CD4-positive, alpha-beta T cell treated with Interleukin-21 for 1 hour (primary cell): ENCODE measurements at regions not wholly inside any gene's neighbourhood (a gene's known extent, or its start where the extent isn't known, plus 50 kb on each side); places are given as distances from the start of the nearest gene placed in this dataset.

Experiments
- DNase-seq: peaks from one replicate; pipeline ENCODE4 v3.0.0-alpha.2; 2020

DNA sequence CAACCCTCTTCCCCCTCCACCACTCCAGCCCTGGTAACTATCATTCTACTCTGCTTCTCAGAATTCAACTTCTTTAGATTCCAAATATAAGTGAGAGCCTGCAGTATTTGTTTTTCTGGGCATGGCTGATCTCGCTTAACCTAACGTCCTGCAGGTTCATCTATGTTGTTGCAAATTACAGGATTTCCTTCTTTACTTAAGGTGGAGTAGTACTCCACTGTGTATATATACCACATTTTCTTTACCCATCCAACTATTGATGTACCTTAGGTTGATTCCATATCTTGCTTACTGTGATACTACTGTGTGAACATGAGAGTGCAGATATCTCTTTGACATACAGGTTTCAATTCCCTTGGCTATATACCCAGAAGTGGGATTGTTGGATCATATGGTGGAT is 106.3 kb upstream of the ZNF366 start:
- no peak for DNase-seq

DNA sequence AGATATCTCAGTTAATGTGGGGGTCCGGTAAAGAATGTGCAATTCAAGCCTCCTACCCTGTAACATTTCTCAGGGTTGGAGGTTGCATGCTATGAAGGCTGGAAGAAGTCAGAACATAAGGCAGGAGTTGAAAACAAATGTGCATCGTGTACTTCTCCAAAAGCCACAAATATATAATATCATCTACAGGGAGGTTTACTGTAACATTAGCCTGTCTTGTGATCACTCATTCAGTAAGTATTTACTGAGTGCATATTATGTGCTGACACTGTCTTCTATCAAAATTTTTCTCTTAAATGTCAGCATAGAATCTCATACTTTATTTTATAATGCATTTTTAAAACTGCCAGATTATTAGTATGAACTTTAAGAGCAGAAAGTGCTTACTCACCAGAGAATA is 105.6 kb upstream of the ZNF366 start:
- no peak for DNase-seq

DNA sequence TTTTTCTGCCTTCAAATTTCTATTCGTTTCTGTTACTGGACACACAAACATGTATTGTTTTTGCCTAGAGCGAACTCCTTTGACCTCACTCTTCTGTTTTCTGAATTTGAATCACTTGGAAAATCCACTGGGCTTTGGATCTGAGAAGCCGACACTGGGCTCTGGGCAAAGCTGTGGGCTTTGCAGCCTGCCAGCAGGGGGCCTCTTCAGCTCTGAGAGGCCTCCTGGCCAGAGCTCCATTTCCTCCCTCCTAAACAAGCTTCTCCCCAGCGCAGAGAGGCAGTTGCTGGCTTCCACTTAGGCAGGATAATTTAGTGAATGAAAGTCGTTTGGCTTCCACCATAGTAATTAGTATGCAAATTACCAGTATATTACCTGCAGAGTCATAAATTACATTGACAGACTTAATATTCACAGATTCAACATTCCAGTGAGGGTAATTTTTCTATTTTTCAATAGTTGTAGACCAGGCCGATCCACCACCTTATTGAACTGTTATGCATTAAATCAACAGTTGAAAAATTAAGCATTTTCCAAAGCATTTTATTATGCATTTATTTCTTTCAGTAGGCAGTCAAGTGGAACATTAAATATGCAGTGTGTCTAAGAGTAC is 104.0 kb upstream of the ZNF366 start:
- peak; percentile 35 for DNase-seq

DNA sequence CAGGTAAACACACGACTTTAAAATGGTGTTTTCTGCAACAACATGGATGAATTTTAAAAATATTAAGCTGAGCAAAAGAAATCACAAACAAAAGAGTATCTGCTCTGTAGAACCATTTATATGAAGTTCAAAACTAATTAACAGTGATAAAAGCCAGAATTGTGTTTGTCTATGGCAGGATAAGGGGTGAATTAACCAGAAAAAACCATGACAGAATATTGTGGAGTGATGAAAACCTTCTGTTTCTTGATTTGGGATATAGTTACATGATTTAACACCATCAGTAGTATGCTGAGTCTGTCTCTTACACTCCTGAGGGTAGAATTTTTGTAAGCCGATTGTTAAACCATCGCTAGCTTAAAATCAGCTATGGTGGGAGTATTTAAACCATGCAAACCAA is 101.7 kb upstream of the ZNF366 start:
- DNase-seq, result no peak

DNA sequence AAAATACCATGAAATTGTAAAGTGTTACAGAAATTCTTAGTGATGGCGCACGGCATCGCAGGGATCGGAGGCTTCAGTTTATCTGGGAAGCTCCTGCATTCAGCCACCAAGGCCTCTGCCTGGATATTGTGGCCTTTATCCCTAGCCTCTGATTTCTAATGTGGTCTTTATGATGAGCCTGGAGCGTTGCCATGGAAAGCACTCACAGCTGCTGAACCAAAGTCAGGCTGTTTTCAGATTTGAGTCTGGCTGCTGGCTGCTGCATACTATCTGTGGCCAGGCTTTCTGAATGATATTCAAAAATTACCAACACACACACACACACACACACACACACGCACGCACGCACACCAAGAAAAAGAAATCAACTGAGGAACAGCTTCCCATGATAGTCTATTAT is 101.1 kb upstream of the ZNF366 start:
- no peak for DNase-seq

DNA sequence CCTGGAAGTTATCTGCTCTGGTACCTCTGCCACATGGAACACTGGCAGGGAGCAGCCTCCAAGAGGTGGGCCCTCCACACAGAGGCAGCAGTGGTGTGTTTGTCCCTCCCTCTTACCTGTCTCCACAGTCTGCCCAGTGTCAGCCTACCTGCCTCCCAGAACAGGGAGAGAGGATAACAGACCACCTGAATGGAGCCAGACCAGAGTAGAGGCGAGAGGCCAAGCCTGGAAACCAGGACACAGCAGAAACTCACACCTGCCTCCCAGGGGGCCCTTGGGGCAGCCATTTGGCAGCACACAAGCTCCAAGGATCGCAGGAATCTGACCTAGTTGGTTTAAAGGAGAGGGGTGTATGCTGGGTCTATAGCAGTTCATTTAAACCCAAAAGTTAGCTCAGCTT is 100.2 kb upstream of the ZNF366 start:
- no peak for DNase-seq

DNA sequence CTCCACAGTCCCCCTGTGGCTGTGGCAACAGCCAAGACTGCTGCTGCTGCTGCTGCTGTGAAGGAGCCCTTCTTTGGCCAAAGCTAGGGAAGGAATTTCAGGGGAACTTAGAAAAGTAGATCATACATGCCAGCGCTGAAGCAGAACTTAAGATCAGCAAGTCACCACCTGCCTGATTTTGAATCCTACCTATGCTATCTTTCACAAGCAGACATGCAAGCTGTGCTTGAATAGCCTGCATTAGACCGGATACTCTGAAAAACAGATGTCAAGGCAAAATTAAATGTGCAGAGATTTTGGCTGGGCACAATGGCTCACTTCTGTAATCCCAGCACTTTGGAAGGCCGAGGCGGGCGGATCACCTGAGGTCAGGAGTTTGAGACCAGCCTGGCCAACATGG is 99.3 kb upstream of the ZNF366 start:
- DNase-seq, result no peak

DNA sequence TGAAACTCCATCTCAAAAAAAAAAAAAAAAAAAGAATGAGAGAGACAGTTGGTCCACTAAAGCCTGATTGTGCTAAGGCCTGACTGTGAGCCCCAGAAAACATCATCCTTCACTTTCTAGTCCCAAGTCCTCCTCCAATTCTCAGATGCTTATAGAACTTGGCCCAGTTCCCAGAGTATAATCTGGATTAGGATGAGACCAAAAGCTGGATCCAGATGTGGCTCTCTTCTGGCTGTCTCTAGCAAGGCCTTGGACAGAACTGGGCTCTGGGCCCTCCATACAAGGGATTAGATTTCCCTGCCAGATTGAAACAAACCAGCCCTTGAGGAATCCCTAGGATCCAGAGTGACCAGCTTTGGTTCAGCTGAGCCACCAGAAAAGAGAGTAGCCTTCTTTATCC is 98.4 kb upstream of the ZNF366 start:
- no peak for DNase-seq

DNA sequence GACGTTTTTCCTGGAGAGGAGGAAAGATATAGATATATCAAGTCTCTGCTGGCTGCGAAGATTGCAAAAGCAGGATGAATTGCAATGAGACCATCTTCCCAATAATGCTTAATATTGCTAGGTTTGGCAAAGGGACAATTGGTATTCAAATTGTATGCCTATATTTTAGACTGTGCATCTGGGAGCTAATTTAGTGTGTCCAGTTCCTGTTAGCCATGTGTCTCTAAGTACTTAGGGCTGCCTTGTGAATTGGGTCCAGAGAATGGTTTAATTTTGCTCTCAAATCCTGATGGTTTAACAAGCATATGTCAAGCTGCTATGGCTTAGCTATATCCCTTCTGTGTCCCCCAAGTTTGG is 97.6 kb upstream of the ZNF366 start:
- no peak for DNase-seq

DNA sequence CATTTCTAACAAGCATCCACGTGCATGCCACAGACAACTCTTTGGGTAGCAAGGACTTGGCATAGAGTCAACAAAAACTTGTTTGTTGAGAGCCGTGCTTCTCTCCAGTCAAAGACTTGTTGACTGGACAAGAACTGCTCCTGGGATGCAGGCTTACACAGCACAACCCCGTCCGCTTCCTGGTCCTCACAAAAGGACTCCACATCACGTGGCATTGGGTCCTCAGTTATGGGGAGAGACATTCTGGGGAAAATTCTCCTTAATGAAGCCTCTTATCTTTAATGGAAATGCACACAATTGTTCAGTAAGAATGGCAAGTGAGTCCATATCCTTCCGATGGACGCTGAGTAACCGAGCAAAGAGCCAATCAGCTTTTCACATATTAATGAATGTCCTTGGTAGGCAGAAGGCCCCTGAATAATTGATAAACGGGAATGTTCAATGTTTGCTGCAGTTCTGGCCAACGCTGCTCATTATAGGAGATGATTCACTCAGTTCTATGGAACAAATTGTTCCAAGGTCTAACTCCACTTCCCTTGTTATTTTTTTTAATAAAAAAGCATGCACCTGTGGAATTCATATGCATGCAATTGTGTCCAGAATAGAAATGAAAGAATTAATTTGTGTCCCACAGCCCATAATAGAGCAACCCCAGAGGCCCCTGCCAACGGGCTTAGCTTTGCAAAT is 97.0 kb upstream of the ZNF366 start:
- no peak for DNase-seq

DNA sequence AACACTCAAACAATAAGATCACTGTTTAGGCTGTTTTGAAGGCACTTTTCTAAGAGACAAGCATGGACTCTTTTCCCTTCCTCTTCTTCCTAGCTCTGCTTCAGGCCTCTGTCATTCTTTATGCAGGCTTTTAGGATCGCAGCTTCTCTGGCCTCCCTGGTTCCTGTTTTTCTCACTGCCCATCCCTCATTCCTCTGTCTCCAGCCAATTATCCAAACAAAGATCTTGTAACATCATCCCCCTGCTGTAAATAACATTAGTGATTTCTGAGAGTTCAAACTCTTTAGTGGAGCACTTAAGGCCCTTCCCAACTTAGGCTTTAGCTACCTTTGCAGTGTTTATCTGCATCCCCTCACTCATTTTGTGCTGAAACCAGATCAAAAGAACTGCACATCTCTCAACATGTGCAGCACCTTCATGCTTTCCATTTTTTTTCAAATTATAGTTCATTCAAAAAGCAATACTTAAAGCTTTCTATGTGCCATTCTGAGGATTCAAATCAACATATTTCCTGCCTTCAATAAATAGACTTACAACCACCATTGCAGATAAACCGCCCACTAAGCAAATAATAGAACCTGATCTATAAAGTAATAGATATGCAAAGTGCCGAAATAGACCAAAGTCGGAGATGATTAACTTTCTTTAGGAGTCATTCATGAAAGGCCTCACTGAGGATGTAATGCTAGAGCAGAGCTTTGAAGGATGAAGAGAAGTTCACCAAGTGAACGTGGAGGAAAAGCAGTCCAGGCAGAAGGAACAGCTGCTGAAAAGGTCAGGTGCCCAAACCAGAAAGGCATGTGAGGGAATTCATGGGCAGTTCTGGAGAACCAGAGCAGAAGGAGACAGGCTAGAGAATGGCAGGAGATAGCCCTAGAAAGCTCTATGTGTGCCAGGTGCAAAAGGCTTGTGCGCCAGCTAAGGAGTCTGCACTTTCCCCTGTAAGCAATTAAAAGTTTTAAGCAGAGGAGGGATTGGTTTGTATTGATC is 95.8 kb upstream of the ZNF366 start:
- no peak for DNase-seq

DNA sequence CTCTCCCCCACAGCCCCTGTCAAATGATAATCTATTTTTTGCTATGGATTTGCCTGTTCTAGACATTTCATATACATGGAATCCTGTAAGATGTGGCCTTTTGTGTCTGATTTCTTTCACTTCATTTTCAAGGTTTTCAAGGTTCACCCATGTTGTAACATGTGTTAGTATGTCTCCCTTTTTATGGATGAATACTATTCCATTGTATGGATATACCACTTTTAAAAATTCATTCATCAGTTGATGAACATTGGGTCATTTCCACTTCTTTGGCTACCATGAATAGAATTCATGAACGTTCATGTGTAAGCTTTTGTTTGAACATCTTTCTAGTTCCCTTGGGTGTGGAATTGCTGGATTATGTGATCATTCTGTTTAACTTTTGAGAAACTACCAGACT is 94.7 kb upstream of the ZNF366 start:
- DNase-seq, result no peak

DNA sequence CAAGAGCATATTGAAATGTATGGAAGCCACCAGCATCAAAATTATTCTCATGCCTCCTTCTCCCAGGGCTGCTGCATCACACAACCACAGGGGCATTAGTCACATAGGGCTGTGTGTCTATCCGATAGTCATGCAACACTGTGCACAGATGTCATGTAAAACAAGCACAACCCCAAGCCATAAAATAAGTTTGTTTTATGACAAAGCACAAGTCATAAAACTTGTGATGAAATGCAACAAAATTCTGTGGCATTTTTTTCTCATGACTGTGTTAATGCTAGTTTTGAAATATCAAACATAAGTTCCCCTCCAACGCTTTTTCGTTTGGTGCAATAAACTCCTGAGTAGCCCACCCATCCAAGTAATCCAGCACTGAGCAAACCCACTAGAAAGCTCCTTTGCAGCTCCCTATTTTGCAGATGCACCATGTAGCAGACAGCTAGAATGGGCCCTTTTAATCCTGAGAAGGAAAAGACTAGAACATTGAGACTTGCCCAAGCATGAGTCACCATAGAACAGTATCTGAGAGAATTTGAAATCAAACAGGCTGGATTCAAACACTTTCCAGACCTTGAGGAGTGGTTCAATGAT is 93.3 kb upstream of the ZNF366 start:
- DNase-seq, result no peak

DNA sequence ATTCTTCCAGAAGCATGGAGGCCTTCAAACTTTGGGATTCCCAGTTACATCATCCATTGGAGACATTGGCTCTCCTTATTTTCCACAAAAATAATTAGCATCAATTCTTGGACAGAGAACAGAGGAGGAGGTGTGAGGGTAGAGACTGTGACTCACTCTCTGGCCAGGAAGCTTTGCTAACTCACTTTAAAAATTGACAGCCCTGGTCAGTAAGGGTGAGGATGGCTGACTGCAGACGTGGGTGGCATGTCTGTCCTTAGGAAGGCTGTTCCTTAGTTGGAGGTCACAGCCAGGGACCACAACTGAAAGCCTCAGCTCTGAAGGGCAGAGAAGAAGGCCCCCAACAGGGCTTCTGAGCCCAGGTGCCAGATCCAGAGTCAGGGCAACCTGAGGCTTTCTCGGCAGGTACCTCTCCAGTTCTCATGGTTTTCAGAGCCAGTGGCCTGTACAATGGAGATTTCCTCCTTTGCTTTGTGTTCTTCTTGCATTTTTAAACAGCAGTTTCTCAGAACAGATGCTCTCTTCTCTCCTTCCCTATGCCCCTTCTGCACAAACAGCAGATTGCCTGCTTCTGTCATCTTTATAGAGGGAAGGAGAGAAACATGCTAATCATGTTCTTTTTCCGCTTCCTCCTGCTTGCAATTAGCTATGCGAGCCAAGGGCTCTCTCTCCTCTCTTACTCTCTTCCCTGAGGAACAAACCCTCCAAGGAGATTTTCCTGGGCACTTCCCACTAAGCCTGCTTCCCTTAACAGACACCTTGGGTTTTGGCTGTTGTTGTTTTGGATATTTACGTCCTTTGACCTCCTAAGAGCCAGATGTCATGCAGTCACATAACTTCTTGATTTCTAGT is 92.5 kb upstream of the ZNF366 start:
- no peak for DNase-seq

DNA sequence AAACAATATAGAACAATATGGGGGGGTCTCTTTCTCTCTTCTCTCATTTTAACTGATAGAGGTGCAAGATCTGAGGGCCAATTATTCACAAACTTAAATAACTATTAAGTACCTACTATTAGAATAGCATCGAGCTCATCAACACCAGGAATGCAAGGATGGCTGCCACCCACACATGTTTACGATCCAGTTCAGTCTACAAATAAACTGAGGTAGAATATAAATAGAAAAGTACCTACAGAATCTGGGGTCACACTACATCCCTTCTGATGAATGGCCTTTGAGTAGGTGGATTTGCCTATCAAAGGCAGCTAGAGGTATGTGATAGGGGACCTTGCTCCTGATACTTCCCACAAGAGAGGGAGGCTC is 91.8 kb upstream of the ZNF366 start:
- DNase-seq, result no peak

DNA sequence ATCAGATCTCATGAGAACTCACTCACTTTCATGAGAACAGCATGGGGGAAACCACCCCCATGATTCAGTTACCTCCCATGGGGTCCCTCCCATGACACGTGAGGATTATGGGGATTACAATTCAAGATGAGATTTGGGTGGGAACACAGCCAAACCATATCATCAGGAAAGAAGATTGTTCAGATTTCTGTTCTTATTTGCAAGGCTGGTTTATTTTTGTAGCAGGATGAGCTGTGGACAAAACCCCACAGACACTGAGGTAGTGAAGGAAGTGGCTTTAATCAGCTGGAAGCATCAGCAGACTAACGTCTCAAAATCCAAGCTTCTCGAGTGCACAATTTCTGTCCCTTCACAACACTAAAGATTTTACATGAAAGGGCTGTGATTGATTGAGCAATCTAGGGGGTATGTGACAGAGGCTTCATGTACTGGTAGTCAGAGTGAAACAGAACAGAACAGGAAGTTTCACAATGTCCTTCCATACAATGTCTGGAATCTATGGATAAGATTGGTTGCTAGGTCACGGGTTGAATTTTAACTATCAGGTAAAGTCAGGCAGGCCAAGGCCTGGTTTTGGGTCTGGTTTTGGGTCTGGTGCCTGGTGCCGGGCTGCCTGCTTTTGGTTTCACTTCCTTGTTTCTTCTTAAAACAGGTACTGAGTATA is 91.3 kb upstream of the ZNF366 start:
- DNase-seq, result peak; percentile 14

DNA sequence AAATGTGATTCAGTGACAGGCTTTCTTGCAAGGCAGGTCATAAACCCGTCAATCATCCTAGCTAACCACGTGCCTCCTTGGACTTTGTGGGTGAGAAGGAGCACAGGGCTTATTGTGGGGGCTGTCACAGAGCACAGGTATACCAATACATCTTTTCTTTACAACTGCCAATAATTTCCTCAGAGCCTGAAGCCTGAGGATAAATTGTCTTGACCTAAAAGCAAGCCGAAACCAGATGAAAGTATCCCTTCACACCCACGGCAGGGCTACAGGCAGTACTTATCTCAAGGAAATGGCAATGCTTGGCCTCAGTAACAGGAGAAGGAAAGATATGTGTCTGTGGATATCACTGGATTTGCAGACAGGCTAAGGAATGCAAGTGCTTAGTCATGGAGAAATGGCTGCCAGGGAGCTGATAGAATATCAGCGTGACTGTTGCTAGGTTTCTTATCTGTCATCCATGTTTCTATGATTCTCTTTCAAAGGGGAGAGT is 90.3 kb upstream of the ZNF366 start:
- no peak for DNase-seq

DNA sequence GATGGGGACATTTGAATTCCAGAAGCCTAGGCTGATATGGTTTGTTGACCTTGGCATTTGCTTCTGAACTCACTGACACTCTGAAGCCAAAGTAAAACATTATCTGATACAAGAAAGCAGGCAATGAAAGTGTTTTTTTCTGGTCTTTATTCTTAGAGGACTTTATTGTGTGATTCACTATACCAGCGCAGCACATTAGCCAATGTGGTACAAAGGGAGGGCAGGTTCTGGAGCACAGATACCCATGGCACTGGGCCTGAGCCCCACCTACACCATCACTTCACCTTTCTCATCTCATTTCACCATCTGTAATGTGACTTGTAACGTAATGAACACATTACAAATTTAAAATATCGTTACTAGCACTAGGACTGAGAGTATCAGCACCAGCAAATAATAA is 89.7 kb upstream of the ZNF366 start:
- DNase-seq, result no peak

DNA sequence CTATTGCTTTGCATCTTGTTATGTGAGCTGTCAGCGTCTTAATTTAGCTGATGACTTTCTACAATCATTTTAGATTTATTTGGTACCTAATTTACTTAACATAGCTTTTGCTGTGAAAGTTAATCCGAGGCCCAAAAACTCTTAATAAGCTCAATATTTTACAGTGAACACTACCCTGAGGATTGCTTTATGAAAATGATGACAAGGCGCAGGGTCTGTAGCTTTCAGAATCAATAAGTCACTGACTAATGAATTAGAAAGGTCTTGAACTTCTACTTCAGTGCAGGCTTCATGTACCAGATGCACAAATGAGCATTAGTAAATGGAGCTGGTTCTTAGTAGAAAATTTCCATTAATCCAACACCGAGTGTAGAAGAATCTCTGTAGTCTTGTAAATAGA is 81.4 kb upstream of the ZNF366 start:
- no peak for DNase-seq

DNA sequence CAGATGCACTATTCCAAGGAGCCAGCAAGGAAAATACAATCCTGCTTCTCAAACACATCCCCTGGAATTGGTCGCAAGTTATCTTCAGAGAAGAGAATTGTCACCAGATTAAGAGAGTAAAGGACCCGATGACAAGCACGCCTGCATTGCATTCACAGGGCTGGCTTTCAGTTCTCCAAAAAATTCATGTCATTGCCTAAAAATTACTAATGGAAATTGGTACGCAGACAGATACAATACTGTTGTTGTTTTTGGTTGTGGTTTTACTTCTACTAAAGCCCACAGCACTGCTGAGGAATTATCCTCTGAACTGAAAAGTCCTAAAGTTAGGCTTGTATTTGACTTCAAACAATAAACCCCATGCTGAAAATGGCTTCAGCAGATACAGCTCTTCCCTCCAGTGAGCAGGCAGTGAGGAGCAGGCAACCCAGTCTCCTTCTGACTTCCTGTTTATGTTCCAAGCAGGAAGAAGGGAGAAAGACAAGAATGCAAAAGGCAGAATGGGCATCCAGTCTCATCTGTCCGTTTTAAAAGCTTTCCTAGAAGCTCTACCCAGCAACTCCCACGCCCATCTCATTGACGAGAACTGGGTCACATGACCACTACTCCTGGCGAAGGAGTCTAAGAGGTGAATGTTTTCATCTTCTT is 80.6 kb upstream of the ZNF366 start:
- DNase-seq, result no peak

DNA sequence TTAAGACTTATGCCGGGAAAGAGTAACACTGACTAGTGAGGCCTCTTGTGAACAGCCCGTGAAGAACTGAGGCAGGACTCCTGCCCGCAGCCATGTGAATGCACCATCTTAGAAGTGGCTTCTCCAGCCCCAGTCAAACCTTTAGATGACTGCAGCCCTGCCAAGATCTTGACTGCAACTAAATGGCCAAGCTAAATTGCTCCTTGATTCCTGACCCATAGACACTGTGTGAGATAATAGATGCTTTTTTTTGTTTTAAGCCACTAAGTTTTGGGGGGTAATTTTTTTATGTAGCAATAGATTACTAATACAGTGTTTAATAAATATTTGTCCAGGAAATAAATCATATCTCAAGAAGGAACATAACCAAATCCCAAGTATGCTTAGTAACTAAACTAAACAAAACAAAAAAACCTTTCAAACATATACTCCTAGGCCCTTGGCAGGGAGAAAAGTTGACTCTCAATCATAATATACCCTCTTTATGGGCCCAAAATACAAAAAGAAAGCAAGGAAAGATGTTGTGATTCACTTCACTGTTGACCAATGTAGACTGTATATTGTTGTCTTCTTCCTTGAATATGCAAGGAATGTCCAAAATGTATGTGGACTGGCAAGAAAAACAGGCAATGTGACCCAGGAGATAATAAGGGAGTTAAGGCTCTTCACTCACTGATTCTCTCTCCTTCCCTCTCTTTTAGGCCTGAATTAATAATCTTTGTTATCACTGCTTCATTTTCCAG is 79.7 kb upstream of the ZNF366 start:
- DNase-seq, result no peak
